ENCODE measurements at regions not wholly inside any gene's neighbourhood (a gene's known extent, or its start where the extent isn't known, plus 50 kb on each side); places are given as distances from the start of the nearest gene placed in this dataset.

DNA sequence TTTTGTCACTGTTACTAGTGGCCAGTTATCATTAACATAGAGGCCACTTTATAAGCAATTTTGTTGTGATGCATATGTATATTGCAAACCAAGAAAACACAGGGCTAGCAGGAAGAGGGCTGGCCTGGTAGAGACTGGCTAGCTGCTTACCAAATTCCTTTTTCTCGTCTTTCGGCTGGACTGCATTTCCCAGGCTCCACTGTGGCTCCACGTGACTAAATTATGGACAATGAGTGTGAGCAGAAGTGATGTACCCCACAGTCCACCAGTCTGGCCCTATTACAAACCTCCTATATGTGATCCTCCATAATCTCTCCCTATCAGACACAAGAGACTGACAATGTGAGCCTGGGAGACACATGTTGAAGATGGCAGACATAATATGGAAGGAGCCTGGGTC, 257.0 kb downstream of the MFSD1 start:
- TF ChIP-seq SPI1 (IDR thresholded peaks at IDR 0.05; ENCODE audit: low read depth, low read length) (no peak), POLR2A (IDR thresholded peaks at IDR 0.05; ENCODE audit: low read depth, low read length) (no peak)
